LHCN-M2 (cell line): ENCODE measurements at regions not wholly inside any gene's neighbourhood (a gene's known extent, or its start where the extent isn't known, plus 50 kb on each side); places are given as distances from the start of the nearest gene placed in this dataset.

ENCODE experiments used
- DNase-seq: peaks from one replicate; pipeline ENCODE4 v3.0.0-alpha.2; 2012; ENCODE audit warnings: low read depth

GRCh38 chr1:218867941-218868626 is 305.6 kb upstream of the LYPLAL1 start:
- DNase-seq = peak; percentile 89

GRCh38 chr1:218869276-218869675 is 304.4 kb upstream of the LYPLAL1 start:
- DNase-seq = no peak

- DNase-seq = no peak
Measured at GRCh38 chr1:218872026-218872425, 301.7 kb upstream of the LYPLAL1 start.

GRCh38 chr1:218872928-218873327 is 300.8 kb upstream of the LYPLAL1 start:
- no peak for DNase-seq

GRCh38 chr1:218874313-218874712 is 299.4 kb upstream of the LYPLAL1 start:
- peak; percentile 66 for DNase-seq

- DNase-seq = no peak
Measured at GRCh38 chr1:218874801-218875400, 298.8 kb upstream of the LYPLAL1 start.

GRCh38 chr1:218878369-218878768 is 295.3 kb upstream of the LYPLAL1 start:
- DNase-seq = peak; percentile 54

GRCh38 chr1:218880484-218881060 is 293.1 kb upstream of the LYPLAL1 start:
- no peak for DNase-seq

GRCh38 chr1:218882454-218882853 is 291.2 kb upstream of the LYPLAL1 start:
- no peak for DNase-seq

GRCh38 chr1:218886101-218886871 is 287.4 kb upstream of the LYPLAL1 start:
- DNase-seq = peak; percentile 37

GRCh38 chr1:218887141-218887925 is 286.3 kb upstream of the LYPLAL1 start:
- no peak for DNase-seq

- DNase-seq = no peak
Measured at GRCh38 chr1:218890451-218890850, 283.2 kb upstream of the LYPLAL1 start.

GRCh38 chr1:218891577-218891976 is 282.1 kb upstream of the LYPLAL1 start:
- no peak for DNase-seq

- no peak for DNase-seq
Measured at GRCh38 chr1:218895064-218895587, 278.6 kb upstream of the LYPLAL1 start.

- DNase-seq = no peak
Measured at GRCh38 chr1:218896202-218896601, 277.5 kb upstream of the LYPLAL1 start.

- peak; percentile 12 for DNase-seq
Measured at GRCh38 chr1:218898921-218899320, 274.8 kb upstream of the LYPLAL1 start.

GRCh38 chr1:218900615-218901014 is 273.1 kb upstream of the LYPLAL1 start:
- peak; percentile 63 for DNase-seq

GRCh38 chr1:218904416-218904815 is 269.3 kb upstream of the LYPLAL1 start:
- DNase-seq = peak; percentile 10

- DNase-seq = no peak
Measured at GRCh38 chr1:218916720-218917119, 257.0 kb upstream of the LYPLAL1 start.

GRCh38 chr1:218917656-218918055 is 256.0 kb upstream of the LYPLAL1 start:
- DNase-seq = peak; percentile 14

- DNase-seq = no peak
Measured at GRCh38 chr1:218925777-218926176, 247.9 kb upstream of the LYPLAL1 start.
